Pancreas (tissue), 10 donors: ENCODE measurements at regions not wholly inside any gene's neighbourhood (a gene's known extent, or its start where the extent isn't known, plus 50 kb on each side); places are given as distances from the start of the nearest gene placed in this dataset.

Source experiments
- ATAC-seq, 4 donors: fragments of 200-7000 bp; cut with Tn5 transposase; one replicate each; pipeline versions ENCODE4 v1.8.0 to v1.9.1; 2020; ENCODE audit warnings: mild to moderate bottlenecking in 4 of 4, moderate library complexity in 4 of 4
- DNase-seq, 6 donors: peaks; one replicate each; pipeline ENCODE4 v3.0.0-alpha.2; 2020
- FAIRE-seq: peaks from 2 replicates; lab custom pipeline; 2012; peaks lifted over from hg19 to GRCh38; lab: Jason Lieb, UNC
- H3K27ac ChIP-seq, 4 donors: fragments of 200-600 bp; sonication (generic); 1 replicate in 3 of 4; 2 replicates in 1 of 4; pipeline versions ENCODE4 v1.5.0 to v1.8.0; 2020
- H3K27me3 ChIP-seq, 4 donors: fragments of 200-600 bp; one replicate each; pipeline ENCODE4 v1.8.0; 2021
- H3K36me3 ChIP-seq, 3 donors: fragments of 200-600 bp; sonication (generic) in 1 of 3; one replicate each; pipeline versions ENCODE4 v1.5.0 to v1.8.0; 2020 to 2021
- H3K4me1 ChIP-seq, 3 donors: fragments of 200-600 bp; one replicate each; pipeline ENCODE4 v1.8.0; 2021
- H3K4me3 ChIP-seq, 4 donors: fragments of 200-600 bp; sonication (generic) in 2 of 4; one replicate each; pipeline versions ENCODE4 v1.5.0 to v1.8.0; 2020 to 2021
- H3K9me3 ChIP-seq, 4 donors: fragments of 200-600 bp; one replicate each; pipeline ENCODE4 v1.8.0; 2021
- WGBS, 2 donors: extraction: QIAGEN DNeasy Blood & Tissue Kit; methylation state at CpG; one replicate each; pipeline ENCODE4 v1.1.7; 2013; 5-methylcytosine and 5-hydroxymethylcytosine counted together
- intact Hi-C, 3 donors: fragments of 100-400 bp; cut with DNase I; formaldehyde crosslinking; loops; one replicate each; pipeline versions ENCODE4 v1.11.1 to v1.14.2; 2022
- TF ChIP-seq, protein P1 (sequence below), 4 donors: fragments of 200-600 bp; sonication (generic) in 3 of 4; IDR thresholded peaks; one replicate each; pipeline versions ENCODE4 v1.5.0 to v1.8.0; 2021; ENCODE audit warnings: antibody characterized with exemption in 4 of 4
- donor health status: healthy with polysubstance abuse.
- donor health status: DM: no; HTN: no; CAD: no; lungs with moderate emphysema.
- donor health status: DM: no; HTN: no; CAD: no.
- donor health status: control.
- donor health status: control.
- donor health status: Bipolar disorder and iron deficiency.
- donor health status: DM: yes; HTN: yes; CAD: no.
- donor health status: DM: no; HTN: no; CAD: no.
- donor health status: DM: no; HTN: no; CAD: no.
- donor health status: DM: yes; HTN: yes; CAD: no.

GRCh38 chr7:152514771-152515105, 78.9 kb upstream of the KMT2C start:
- Histone ChIP-seq H3K27me3 (no peaks in the 10 kb centered on the region), H3K9me3 (no peaks in the 10 kb centered on the region), H3K36me3 (no peaks in the 10 kb centered on the region), H3K4me3 (no peak overlapping the region), H3K4me1 (no peaks in the 10 kb centered on the region), H3K27ac (no peak overlapping the region)
- DNase-seq (no peak), FAIRE-seq (no peak), ATAC-seq (no peak)
- 87 to 91% methylated on average over 14 of the region's 14 CpGs for WGBS, 2 donors
- TF ChIP-seq, protein P1, sequence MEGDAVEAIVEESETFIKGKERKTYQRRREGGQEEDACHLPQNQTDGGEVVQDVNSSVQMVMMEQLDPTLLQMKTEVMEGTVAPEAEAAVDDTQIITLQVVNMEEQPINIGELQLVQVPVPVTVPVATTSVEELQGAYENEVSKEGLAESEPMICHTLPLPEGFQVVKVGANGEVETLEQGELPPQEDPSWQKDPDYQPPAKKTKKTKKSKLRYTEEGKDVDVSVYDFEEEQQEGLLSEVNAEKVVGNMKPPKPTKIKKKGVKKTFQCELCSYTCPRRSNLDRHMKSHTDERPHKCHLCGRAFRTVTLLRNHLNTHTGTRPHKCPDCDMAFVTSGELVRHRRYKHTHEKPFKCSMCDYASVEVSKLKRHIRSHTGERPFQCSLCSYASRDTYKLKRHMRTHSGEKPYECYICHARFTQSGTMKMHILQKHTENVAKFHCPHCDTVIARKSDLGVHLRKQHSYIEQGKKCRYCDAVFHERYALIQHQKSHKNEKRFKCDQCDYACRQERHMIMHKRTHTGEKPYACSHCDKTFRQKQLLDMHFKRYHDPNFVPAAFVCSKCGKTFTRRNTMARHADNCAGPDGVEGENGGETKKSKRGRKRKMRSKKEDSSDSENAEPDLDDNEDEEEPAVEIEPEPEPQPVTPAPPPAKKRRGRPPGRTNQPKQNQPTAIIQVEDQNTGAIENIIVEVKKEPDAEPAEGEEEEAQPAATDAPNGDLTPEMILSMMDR (IDR thresholded peaks at IDR 0.05) = no peak
- intact Hi-C loops = no loop called here

GRCh38 chr7:152513861-152514770, 78.3 kb upstream of the KMT2C start:
- WGBS, 2 donors = 74 to 78% methylated on average over 20 of the region's 20 CpGs
- no peak overlapping the region for H3K4me3 ChIP-seq
- FAIRE-seq (no peak), DNase-seq (no peak), ATAC-seq (no peak)
- TF ChIP-seq, protein P1 (IDR thresholded peaks at IDR 0.05) = no peak
- intact Hi-C loops = no loop called here
- no peaks in the 10 kb centered on the region for H3K27me3 ChIP-seq
- H3K27ac ChIP-seq = no peak overlapping the region
- H3K36me3 ChIP-seq = no peaks in the 10 kb centered on the region
- no peaks in the 10 kb centered on the region for H3K9me3 ChIP-seq
- no peaks in the 10 kb centered on the region for H3K4me1 ChIP-seq

DNA sequence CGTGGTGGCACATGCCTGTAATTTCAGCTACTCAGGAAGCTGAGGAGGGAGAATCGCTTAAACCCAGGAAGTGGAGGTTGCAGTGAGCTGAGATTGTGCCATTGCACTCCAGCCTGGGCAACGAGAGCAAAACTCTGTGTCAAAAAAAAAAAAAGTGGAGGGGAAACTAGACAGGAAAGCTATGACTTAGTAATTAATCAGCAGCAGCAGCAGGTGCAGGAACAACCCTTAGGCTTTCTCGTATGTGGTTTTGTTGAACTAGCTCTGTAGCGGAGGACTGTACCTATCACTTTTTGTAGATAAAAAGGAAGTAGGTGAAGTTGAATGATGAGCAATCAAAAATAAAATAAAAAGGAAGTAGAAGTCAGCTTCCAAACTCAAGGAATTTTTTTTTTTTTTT, 76.9 kb upstream of the KMT2C start:
- FAIRE-seq = no peak
- TF ChIP-seq, protein P1 (IDR thresholded peaks at IDR 0.05) = no peak
- no peak overlapping the region for H3K27ac ChIP-seq
- H3K4me3 ChIP-seq = no peak overlapping the region
- peak in 1 of 4 donors; percentile 49 for ATAC-seq
- DNase-seq = no peak
- H3K4me1 ChIP-seq = no peaks in the 10 kb centered on the region
- H3K9me3 ChIP-seq = no peaks in the 10 kb centered on the region
- H3K36me3 ChIP-seq = no peaks in the 10 kb centered on the region
- intact Hi-C loops = no loop called here
- WGBS, 2 donors = 51 to 52% methylated on average over 5 of the region's 5 CpGs
- no peaks in the 10 kb centered on the region for H3K27me3 ChIP-seq

GRCh38 chr7:152511736-152512135, 75.9 kb upstream of the KMT2C start:
- ATAC-seq = no peak
- WGBS, 2 donors = 81 to 83% methylated on average over 5 of the region's 5 CpGs
- H3K27ac ChIP-seq = no peak overlapping the region

More at GRCh38 chr7:152511736-152512135, 75.9 kb upstream of the KMT2C start:
- H3K4me3 ChIP-seq = no peak overlapping the region
- FAIRE-seq (no peak), DNase-seq (no peak)
- H3K4me1 ChIP-seq = no peaks in the 10 kb centered on the region
- H3K36me3 ChIP-seq = no peaks in the 10 kb centered on the region
- intact Hi-C loops = no loop called here
- H3K27me3 ChIP-seq = no peaks in the 10 kb centered on the region
- TF ChIP-seq, protein P1 (IDR thresholded peaks at IDR 0.05) = no peak
- H3K9me3 ChIP-seq = no peaks in the 10 kb centered on the region
